ENCODE measurements at regions not wholly inside any gene's neighbourhood (a gene's known extent, or its start where the extent isn't known, plus 50 kb on each side); places are given as distances from the start of the nearest gene placed in this dataset.
"Not testable (repeated sequence)": the region's sequence is repeated elsewhere in the genome, so short reads cannot be mapped to it uniquely, and the experiment has no call there.

DNA sequence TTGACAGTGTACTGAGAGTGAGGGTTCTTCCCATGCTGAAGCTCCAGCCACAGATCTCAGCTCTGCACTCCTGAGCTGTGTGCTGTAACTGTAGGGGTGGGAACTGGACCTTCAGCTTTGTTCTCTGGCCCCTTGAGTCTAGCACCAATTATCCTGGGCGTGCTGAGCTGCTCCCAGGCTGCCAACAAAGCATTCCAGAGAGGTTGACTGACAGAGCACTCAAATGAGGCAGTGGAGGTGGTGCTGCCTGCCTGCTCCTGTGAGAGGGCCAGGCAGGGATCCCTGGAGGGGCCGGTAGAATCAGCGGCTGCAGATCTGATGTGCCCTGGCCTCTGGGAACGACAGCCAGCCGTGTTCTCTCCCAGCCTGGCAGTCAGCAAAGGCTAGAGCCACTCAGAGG lies 375.7 kb upstream of the AADAT start:
- Mint-ChIP-seq H3K27me3 (ENCODE audit: insufficient read depth, unreplicated experiment) (no peaks in the 10 kb centered on the region), H3K4me1 (ENCODE audit: insufficient read depth, unreplicated experiment) (peaks cover 10% of the 10 kb centered on the region), H3K27ac (ENCODE audit: low read depth, unreplicated experiment) (no peak overlapping the region), H3K9me3 (ENCODE audit: unreplicated experiment) (no peaks in the 10 kb centered on the region), H3K36me3 (ENCODE audit: insufficient read depth, unreplicated experiment) (no peaks in the 10 kb centered on the region), H3K4me3 (ENCODE audit: unreplicated experiment) (no peak overlapping the region)
- intact Hi-C loops (cut with micrococcal nuclease): no loop called here
- TF ChIP-seq, protein P1, sequence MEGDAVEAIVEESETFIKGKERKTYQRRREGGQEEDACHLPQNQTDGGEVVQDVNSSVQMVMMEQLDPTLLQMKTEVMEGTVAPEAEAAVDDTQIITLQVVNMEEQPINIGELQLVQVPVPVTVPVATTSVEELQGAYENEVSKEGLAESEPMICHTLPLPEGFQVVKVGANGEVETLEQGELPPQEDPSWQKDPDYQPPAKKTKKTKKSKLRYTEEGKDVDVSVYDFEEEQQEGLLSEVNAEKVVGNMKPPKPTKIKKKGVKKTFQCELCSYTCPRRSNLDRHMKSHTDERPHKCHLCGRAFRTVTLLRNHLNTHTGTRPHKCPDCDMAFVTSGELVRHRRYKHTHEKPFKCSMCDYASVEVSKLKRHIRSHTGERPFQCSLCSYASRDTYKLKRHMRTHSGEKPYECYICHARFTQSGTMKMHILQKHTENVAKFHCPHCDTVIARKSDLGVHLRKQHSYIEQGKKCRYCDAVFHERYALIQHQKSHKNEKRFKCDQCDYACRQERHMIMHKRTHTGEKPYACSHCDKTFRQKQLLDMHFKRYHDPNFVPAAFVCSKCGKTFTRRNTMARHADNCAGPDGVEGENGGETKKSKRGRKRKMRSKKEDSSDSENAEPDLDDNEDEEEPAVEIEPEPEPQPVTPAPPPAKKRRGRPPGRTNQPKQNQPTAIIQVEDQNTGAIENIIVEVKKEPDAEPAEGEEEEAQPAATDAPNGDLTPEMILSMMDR (IDR thresholded peaks at IDR 0.05; ENCODE audit: unreplicated experiment): no peak
- CTCF ChIA-PET: interaction anchor here (0.5 kb wide), 1 partner anchor 9 kb away, joined by 3 read pairs; no protein-coding TSS in a partner anchor
- POLR2A ChIA-PET: no interaction called here
- DNase-seq (ENCODE audit: unreplicated experiment): peak; percentile 4
- BruUV-seq (replicated peaks): no TSS peak

DNA sequence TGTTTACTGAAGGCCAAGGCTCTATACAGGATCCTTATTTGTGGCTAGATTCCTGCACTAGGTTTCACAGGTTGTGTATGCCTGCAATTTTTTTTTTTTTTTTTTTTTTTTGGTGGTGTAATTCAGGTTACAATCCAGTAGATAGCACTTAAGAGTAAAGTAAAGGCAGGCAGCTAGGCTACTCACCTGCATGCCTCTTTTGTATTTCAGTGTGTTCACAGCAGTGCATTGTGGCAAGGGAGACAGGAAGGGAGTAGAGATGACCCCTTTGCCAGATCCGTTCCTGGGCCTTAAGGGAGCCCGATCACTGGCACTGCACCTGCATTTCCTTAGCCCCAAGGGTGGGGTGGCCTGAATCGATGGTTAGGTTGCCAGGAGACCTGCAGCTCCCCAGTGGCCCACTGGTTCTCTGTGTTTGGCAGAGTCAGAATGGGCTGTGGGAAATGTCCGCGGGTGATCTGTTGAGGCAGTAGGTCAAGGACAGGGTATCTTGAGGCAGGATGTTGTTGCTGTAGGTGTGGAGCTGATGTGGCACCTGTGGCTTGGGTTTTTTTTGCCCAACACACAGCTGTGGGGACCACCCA lies 374.9 kb upstream of the AADAT start:
- H3K27me3 Mint-ChIP-seq (ENCODE audit: insufficient read depth, unreplicated experiment): no peaks in the 10 kb centered on the region
- POLR2A ChIA-PET: no interaction called here
- TF ChIP-seq, protein P1 (IDR thresholded peaks at IDR 0.05; ENCODE audit: unreplicated experiment): no peak
- intact Hi-C loops (cut with micrococcal nuclease): no loop called here
- no peaks in the 10 kb centered on the region for H3K36me3 Mint-ChIP-seq (ENCODE audit: insufficient read depth, unreplicated experiment)
- peaks cover 10% of the 10 kb centered on the region for H3K4me1 Mint-ChIP-seq (ENCODE audit: insufficient read depth, unreplicated experiment)
- H3K4me3 Mint-ChIP-seq (ENCODE audit: unreplicated experiment): no peak overlapping the region
- DNase-seq (ENCODE audit: unreplicated experiment): no peak
- no peak overlapping the region for H3K27ac Mint-ChIP-seq (ENCODE audit: low read depth, unreplicated experiment)
- no peaks in the 10 kb centered on the region for H3K9me3 Mint-ChIP-seq (ENCODE audit: unreplicated experiment)
- BruUV-seq (replicated peaks): no TSS peak
- CTCF ChIA-PET: interaction anchor here (0.5 kb wide), 1 partner anchor 133 kb away, joined by 3 read pairs; no protein-coding TSS in a partner anchor

DNA sequence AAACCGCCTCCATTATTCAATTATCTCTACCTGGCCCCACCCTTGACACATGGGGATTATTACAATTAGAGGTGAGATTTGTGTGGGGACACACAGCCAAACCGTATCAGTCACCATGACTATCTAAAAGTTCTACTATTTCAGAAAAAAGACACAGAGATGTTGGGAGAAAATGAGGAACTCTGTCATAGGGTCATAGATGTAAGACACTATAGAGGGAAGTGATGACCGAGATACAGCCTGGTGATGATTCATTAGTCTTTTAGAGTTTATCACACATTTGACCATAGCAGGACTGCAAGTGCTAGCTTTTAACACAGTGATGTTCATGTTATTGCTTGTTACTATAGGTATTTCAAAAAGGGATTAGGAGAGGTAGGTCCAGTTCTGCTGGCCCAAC lies 357.0 kb upstream of the AADAT start:
- intact Hi-C loops (cut with micrococcal nuclease): no loop called here
- H3K36me3 Mint-ChIP-seq (ENCODE audit: insufficient read depth, unreplicated experiment): no peaks in the 10 kb centered on the region
- no peaks in the 10 kb centered on the region for H3K27me3 Mint-ChIP-seq (ENCODE audit: insufficient read depth, unreplicated experiment)
- TF ChIP-seq, protein P1 (IDR thresholded peaks at IDR 0.05; ENCODE audit: unreplicated experiment): no peak
- CTCF ChIA-PET: no interaction called here
- POLR2A ChIA-PET: no interaction called here
- no peaks in the 10 kb centered on the region for H3K4me1 Mint-ChIP-seq (ENCODE audit: insufficient read depth, unreplicated experiment)
- H3K4me3 Mint-ChIP-seq (ENCODE audit: unreplicated experiment): no peak overlapping the region
- no peak for DNase-seq (ENCODE audit: unreplicated experiment)
- no TSS peak for BruUV-seq (replicated peaks)
- no peak overlapping the region for H3K27ac Mint-ChIP-seq (ENCODE audit: low read depth, unreplicated experiment)
- no peaks in the 10 kb centered on the region for H3K9me3 Mint-ChIP-seq (ENCODE audit: unreplicated experiment)

DNA sequence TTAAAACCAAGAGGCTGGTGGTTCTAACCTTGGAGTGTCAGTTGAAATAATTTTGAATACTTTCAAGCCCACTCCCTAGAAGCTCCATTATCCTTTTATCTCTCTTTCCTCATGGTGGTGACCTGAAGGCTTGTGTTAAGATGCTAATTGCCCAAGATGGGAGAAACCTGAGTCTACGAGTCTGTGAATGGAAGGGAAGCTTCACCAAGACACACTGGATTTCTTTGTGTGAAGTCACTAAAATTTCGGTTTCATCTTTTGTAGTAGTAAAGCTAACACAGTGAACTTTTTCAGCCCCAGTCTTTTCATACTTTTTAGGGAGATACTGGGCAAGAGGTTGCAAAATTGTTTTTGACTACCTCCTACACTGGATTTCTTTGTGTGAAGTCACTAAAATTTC lies 351.4 kb upstream of the AADAT start:
- POLR2A ChIA-PET; H3K27me3 Mint-ChIP-seq (ENCODE audit: insufficient read depth, unreplicated experiment); H3K9me3 Mint-ChIP-seq (ENCODE audit: unreplicated experiment); H3K4me3 Mint-ChIP-seq (ENCODE audit: unreplicated experiment); H3K36me3 Mint-ChIP-seq (ENCODE audit: insufficient read depth, unreplicated experiment); BruUV-seq (replicated peaks); H3K4me1 Mint-ChIP-seq (ENCODE audit: insufficient read depth, unreplicated experiment); DNase-seq (ENCODE audit: unreplicated experiment); intact Hi-C loops (cut with micrococcal nuclease); H3K27ac Mint-ChIP-seq (ENCODE audit: low read depth, unreplicated experiment): not testable (repeated sequence)
- CTCF ChIA-PET: interaction anchor here (0.6 to 0.8 kb wide), 2 partner anchors 182 to 286 kb away, joined by 3 read pairs; no protein-coding TSS in a partner anchor

DNA sequence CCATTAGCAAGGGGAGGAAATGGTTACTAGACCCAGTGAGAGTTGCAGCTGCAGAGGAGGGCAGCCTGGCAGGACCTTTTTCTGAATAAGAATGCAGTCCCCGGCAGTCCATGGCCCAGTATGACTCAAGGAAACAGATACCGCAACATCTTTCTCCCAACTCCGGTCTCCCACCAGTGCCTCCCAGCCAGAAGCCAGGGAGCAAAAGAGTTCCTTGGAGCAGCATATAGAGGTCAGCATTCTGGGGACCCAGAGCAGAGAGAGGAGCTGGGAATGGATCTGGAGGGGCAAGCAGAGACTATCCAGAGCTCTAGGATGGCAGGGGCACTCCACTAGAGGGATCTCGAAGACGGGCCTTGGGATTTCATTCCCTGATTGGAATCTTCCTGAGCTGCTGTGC lies 339.2 kb upstream of the AADAT start:
- ChIA-PET POLR2A (no interaction called here), CTCF (interaction anchor here (0.7 kb wide), 1 partner anchor 169 kb away, joined by 4 read pairs; no protein-coding TSS in a partner anchor)
- no TSS peak for BruUV-seq (replicated peaks)

More for the DNA sequence above, 339.2 kb upstream of the AADAT start:
- TF ChIP-seq, protein P1 (IDR thresholded peaks at IDR 0.05; ENCODE audit: unreplicated experiment): no peak
- H3K27ac Mint-ChIP-seq (ENCODE audit: low read depth, unreplicated experiment): no peak overlapping the region
- H3K36me3 Mint-ChIP-seq (ENCODE audit: insufficient read depth, unreplicated experiment): no peaks in the 10 kb centered on the region
- no peak overlapping the region for H3K4me3 Mint-ChIP-seq (ENCODE audit: unreplicated experiment)
- peaks cover under 1% of the 10 kb centered on the region for H3K4me1 Mint-ChIP-seq (ENCODE audit: insufficient read depth, unreplicated experiment)
- DNase-seq (ENCODE audit: unreplicated experiment): no peak
- H3K27me3 Mint-ChIP-seq (ENCODE audit: insufficient read depth, unreplicated experiment): no peaks in the 10 kb centered on the region
- H3K9me3 Mint-ChIP-seq (ENCODE audit: unreplicated experiment): no peaks in the 10 kb centered on the region
- intact Hi-C loops (cut with micrococcal nuclease): no loop called here
